OCI-LY7 (cell line): ENCODE measurements at regions not wholly inside any gene's neighbourhood (a gene's known extent, or its start where the extent isn't known, plus 50 kb on each side); places are given as distances from the start of the nearest gene placed in this dataset.

Source experiments
- BruUV-seq: library from RNA; stranded (reverse); fragments of 400-500 nt; replicated peaks from 2 replicates; lab custom pipeline; 2021; lab: Mats Ljungman, UMichigan
- CTCF ChIA-PET: fragments of 300-600 bp; sonication (Branson Sonifier 250); formaldehyde crosslinking; loops from one replicate; lab custom pipeline; 2022; ENCODE audit warnings: antibody characterized with exemption; ENCODE audit not compliant: unreplicated experiment; lab: Charles Lee
- POLR2A ChIA-PET: fragments of 300-600 bp; sonication (Branson Sonifier 250); formaldehyde crosslinking; loops from one replicate; lab custom pipeline; 2022; ENCODE audit warnings: antibody characterized with exemption; lab: Charles Lee
- DNase-seq: peaks from one replicate; pipeline ENCODE4 v3.0.0-alpha.2; 2015; ENCODE audit warnings: low spot score
- H2AFZ ChIP-seq: fragments of 200-600 bp; sonication (generic), shearing (Covaris generic); 2 replicates; pipeline ENCODE4 v1.6.1; 2014; ENCODE audit warnings: mild to moderate bottlenecking, antibody characterized with exemption, low read length, moderate library complexity
- H3K27ac ChIP-seq: fragments of 200-600 bp; sonication (generic); 2 replicates; pipeline ENCODE4 v1.5.1; 2014; ENCODE audit warnings: mixed run types, low read depth, mild to moderate bottlenecking, moderate library complexity, low read length, inconsistent platforms; ENCODE audit not compliant: poor library complexity, severe bottlenecking
- H3K36me3 ChIP-seq: fragments of 200-600 bp; sonication (generic); 2 replicates; pipeline ENCODE4 v1.6.1; 2014; ENCODE audit warnings: mild to moderate bottlenecking, antibody characterized with exemption, low read length, moderate library complexity, mixed read lengths; ENCODE audit not compliant: insufficient read depth
- H3K4me1 ChIP-seq: fragments of 200-600 bp; sonication (generic); 2 replicates; pipeline ENCODE4 v1.5.1; 2014; ENCODE audit warnings: mild to moderate bottlenecking, low read length; ENCODE audit not compliant: insufficient read depth, poor library complexity, severe bottlenecking
- H3K4me2 ChIP-seq: fragments of 200-600 bp; sonication (generic); 2 replicates; pipeline ENCODE4 v1.6.1; 2014; ENCODE audit warnings: mild to moderate bottlenecking, low read length
- H3K4me3 ChIP-seq: fragments of 200-600 bp; sonication (generic); 2 replicates; pipeline ENCODE4 v1.5.1; 2014; ENCODE audit warnings: mild to moderate bottlenecking, low read depth, low read length; ENCODE audit not compliant: poor library complexity, severe bottlenecking
- H3K79me2 ChIP-seq: fragments of 200-600 bp; sonication (generic); 2 replicates; pipeline ENCODE4 v1.6.1; 2016; ENCODE audit warnings: low read depth, mild to moderate bottlenecking, low read length, moderate library complexity, mixed read lengths; ENCODE audit not compliant: insufficient read depth
- H3K9me2 ChIP-seq: fragments of 200-600 bp; sonication (generic); 2 replicates; pipeline ENCODE4 v1.6.1; 2016; ENCODE audit warnings: mild to moderate bottlenecking, low read length, mixed read lengths; ENCODE audit not compliant: insufficient read depth
- H3K9me3 ChIP-seq: fragments of 200-600 bp; sonication (generic); 2 replicates; pipeline ENCODE4 v1.6.1; 2014; ENCODE audit warnings: mild to moderate bottlenecking, mixed run types, low read length, mixed read lengths
- H4K20me1 ChIP-seq: fragments of 200-600 bp; sonication (generic); 2 replicates; pipeline ENCODE4 v1.6.1; 2014; ENCODE audit warnings: mild to moderate bottlenecking, antibody characterized with exemption, low read length, moderate library complexity, mixed read lengths; ENCODE audit not compliant: insufficient read depth
- CTCF ChIP-seq: fragments of 200-600 bp; sonication (generic); conservative IDR thresholded peaks from 2 replicates; pipeline ENCODE4 v1.5.1; 2014; ENCODE audit warnings: mild to moderate bottlenecking, antibody characterized with exemption, low read length, moderate library complexity, mixed read lengths
- EZH2phosphoT487 ChIP-seq: fragments of 200-600 bp; sonication (generic); IDR thresholded peaks from 2 replicates; pipeline ENCODE4 v1.6.1; 2018; ENCODE audit warnings: low read depth, borderline replicate concordance, mild to moderate bottlenecking, mixed run types, antibody characterized with exemption, low read length, moderate library complexity, mixed read lengths
- intact Hi-C: fragments of 100-400 bp; cut with micrococcal nuclease; formaldehyde crosslinking; loops from one replicate; pipeline ENCODE4 v1.10.0; 2022; ENCODE audit not compliant: unreplicated experiment

DNA sequence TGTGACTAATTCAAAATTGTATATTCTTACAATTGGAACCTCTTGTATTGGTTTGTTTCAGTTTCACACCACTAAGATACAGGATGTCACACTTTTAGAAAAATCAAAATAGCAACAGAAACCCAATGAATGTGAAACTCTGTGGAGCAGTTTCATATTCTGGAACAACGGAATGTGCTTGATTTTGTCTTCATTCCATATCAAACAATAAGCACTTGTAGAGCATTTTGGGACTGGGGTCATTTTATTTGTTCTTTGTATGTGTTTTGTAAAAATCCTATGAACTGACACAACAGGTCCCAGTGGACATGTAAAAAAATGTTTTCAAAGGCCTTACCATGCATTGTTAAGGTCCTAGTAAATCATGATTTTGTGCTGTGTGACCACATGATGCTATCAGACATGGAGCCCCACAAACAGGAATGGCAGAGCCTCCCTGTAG is 123.1 kb downstream of the DKK1 start:
- intact Hi-C loops = no loop called here
- DNase-seq = no peak
- no peaks in the 10 kb centered on the region for H3K79me2 ChIP-seq
- peak overlapping the region; percentile 33; the same call in 1 of the 2 replicates for H3K4me2 ChIP-seq
- CTCF ChIA-PET = no interaction called here
- no peak overlapping the region for H3K4me3 ChIP-seq
- no TSS peak for BruUV-seq
- no peaks in the 10 kb centered on the region for H3K36me3 ChIP-seq
- peak overlapping the region; percentile 55; the same call in 1 of the 2 replicates for H2AFZ ChIP-seq
- H4K20me1 ChIP-seq = no peaks in the 10 kb centered on the region
- TF ChIP-seq CTCF (no peak), EZH2phosphoT487 (no peak)
- H3K27ac ChIP-seq = no peak overlapping the region
- no peaks in the 10 kb centered on the region for H3K9me2 ChIP-seq
- H3K9me3 ChIP-seq = no peaks in the 10 kb centered on the region
- POLR2A ChIA-PET = interaction anchor here (0.8 kb wide), 1 partner anchor 28 kb away, joined by 3 read pairs; no protein-coding TSS in a partner anchor
- peaks cover 5% of the 10 kb centered on the region for H3K4me1 ChIP-seq

GRCh38 chr10:52438119-52438518 is 124.0 kb downstream of the DKK1 start:
- Histone ChIP-seq H3K4me2 (no peak overlapping the region), H3K27ac (no peak overlapping the region), H4K20me1 (no peaks in the 10 kb centered on the region), H3K4me3 (no peak overlapping the region), H2AFZ (no peak overlapping the region), H3K9me3 (no peaks in the 10 kb centered on the region), H3K79me2 (no peaks in the 10 kb centered on the region), H3K36me3 (no peaks in the 10 kb centered on the region), H3K4me1 (peaks cover 5% of the 10 kb centered on the region), H3K9me2 (no peaks in the 10 kb centered on the region)
- intact Hi-C loops = no loop called here
- POLR2A ChIA-PET = no interaction called here
- no peak for TF ChIP-seq CTCF
- no peak for DNase-seq
- CTCF ChIA-PET = no interaction called here
- no TSS peak for BruUV-seq

- H3K4me3 ChIP-seq = no peak overlapping the region
- BruUV-seq = no TSS peak
- H3K27ac ChIP-seq = no peak overlapping the region
- H3K4me2 ChIP-seq = no peak overlapping the region
- ChIA-PET CTCF (no interaction called here), POLR2A (interaction anchor here (0.6 to 1.5 kb wide), 3 partner anchors 20 to 248 kb away, joined by 3 to 5 read pairs (median 3); no protein-coding TSS in a partner anchor)
- TF ChIP-seq EZH2phosphoT487 (no peak), CTCF (no peak)
- no peak for DNase-seq
- H3K9me3 ChIP-seq = no peaks in the 10 kb centered on the region
- H3K79me2 ChIP-seq = no peaks in the 10 kb centered on the region
- H3K36me3 ChIP-seq = no peaks in the 10 kb centered on the region
- no peaks in the 10 kb centered on the region for H4K20me1 ChIP-seq
- intact Hi-C loops = no loop called here
- no peaks in the 10 kb centered on the region for H3K9me2 ChIP-seq
- peaks cover 5% of the 10 kb centered on the region for H3K4me1 ChIP-seq
- peak overlapping the region; percentile 42; the same call in 1 of the 2 replicates for H2AFZ ChIP-seq
Observed at GRCh38 chr10:52440612-52441285, 126.7 kb downstream of the DKK1 start.
